HL-60 (cell line): ENCODE measurements at regions not wholly inside any gene's neighbourhood (a gene's known extent, or its start where the extent isn't known, plus 50 kb on each side); places are given as distances from the start of the nearest gene placed in this dataset.

Experiments used
- GABPA ChIP-seq: IDR thresholded peaks from 2 replicates; pipeline ENCODE4 v1.6.1; 2012; ENCODE audit warnings: low read depth
- POLR2AphosphoS5 ChIP-seq: IDR thresholded peaks from 2 replicates; pipeline ENCODE4 v1.6.1; 2012; ENCODE audit warnings: low read depth
- TF ChIP-seq, protein P1 (sequence below): IDR thresholded peaks from one replicate; pipeline ENCODE4 v1.5.1; 2011; ENCODE audit warnings: low read length, control low read depth, inconsistent platforms; ENCODE audit not compliant: insufficient read depth
- TF ChIP-seq, protein P2 (sequence below): IDR thresholded peaks from 2 replicates; pipeline ENCODE4 v1.6.1; 2012; ENCODE audit warnings: low read depth; ENCODE audit not compliant: insufficient replicate concordance

DNA sequence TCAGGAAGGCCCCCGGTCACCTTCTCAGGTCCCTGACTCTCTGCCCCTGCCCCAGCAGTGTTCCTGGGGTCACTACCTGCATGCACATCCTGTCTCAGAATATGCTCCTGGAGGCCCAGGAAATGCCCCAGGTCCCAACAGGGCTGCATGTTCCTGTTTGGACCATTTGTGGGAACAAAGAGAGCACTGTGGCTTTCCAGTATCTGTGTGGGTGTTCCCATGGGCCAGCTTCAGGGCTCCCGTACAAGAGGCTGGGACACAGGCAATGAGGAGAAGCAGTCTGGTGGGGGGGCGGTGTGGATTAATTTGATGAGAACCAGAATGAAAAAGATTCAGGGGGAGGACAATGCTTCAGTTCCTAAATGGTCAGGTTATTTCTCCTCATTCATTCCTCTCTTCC is 61.5 kb upstream of the GGTLC1 start:
- TF ChIP-seq POLR2AphosphoS5 (no peak), GABPA (no peak)
- TF ChIP-seq, protein P1, sequence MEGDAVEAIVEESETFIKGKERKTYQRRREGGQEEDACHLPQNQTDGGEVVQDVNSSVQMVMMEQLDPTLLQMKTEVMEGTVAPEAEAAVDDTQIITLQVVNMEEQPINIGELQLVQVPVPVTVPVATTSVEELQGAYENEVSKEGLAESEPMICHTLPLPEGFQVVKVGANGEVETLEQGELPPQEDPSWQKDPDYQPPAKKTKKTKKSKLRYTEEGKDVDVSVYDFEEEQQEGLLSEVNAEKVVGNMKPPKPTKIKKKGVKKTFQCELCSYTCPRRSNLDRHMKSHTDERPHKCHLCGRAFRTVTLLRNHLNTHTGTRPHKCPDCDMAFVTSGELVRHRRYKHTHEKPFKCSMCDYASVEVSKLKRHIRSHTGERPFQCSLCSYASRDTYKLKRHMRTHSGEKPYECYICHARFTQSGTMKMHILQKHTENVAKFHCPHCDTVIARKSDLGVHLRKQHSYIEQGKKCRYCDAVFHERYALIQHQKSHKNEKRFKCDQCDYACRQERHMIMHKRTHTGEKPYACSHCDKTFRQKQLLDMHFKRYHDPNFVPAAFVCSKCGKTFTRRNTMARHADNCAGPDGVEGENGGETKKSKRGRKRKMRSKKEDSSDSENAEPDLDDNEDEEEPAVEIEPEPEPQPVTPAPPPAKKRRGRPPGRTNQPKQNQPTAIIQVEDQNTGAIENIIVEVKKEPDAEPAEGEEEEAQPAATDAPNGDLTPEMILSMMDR = no peak
- TF ChIP-seq, protein P2, sequence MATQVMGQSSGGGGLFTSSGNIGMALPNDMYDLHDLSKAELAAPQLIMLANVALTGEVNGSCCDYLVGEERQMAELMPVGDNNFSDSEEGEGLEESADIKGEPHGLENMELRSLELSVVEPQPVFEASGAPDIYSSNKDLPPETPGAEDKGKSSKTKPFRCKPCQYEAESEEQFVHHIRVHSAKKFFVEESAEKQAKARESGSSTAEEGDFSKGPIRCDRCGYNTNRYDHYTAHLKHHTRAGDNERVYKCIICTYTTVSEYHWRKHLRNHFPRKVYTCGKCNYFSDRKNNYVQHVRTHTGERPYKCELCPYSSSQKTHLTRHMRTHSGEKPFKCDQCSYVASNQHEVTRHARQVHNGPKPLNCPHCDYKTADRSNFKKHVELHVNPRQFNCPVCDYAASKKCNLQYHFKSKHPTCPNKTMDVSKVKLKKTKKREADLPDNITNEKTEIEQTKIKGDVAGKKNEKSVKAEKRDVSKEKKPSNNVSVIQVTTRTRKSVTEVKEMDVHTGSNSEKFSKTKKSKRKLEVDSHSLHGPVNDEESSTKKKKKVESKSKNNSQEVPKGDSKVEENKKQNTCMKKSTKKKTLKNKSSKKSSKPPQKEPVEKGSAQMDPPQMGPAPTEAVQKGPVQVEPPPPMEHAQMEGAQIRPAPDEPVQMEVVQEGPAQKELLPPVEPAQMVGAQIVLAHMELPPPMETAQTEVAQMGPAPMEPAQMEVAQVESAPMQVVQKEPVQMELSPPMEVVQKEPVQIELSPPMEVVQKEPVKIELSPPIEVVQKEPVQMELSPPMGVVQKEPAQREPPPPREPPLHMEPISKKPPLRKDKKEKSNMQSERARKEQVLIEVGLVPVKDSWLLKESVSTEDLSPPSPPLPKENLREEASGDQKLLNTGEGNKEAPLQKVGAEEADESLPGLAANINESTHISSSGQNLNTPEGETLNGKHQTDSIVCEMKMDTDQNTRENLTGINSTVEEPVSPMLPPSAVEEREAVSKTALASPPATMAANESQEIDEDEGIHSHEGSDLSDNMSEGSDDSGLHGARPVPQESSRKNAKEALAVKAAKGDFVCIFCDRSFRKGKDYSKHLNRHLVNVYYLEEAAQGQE = no peak
